C4-2B (cell line): ENCODE measurements at regions not wholly inside any gene's neighbourhood (a gene's known extent, or its start where the extent isn't known, plus 50 kb on each side); places are given as distances from the start of the nearest gene placed in this dataset.

Source experiments
- H3K27ac ChIP-seq: fragments of 450-650 bp; 2 replicates; pipeline ENCODE4 v1.5.1; 2017
- ZFX ChIP-seq: fragments of 450-650 bp; IDR thresholded peaks from 2 replicates; pipeline ENCODE4 v1.6.1; 2017
- TF ChIP-seq, protein P1 (sequence below): fragments of 450-650 bp; conservative IDR thresholded peaks from 2 replicates; pipeline ENCODE4 v1.5.1; 2017; ENCODE audit warnings: mild to moderate bottlenecking

GRCh38 chr10:59007307-59008025 is 169.0 kb upstream of the PHYHIPL start:
- no peak overlapping the region for H3K27ac ChIP-seq
- no peak for TF ChIP-seq ZFX
- TF ChIP-seq, protein P1, sequence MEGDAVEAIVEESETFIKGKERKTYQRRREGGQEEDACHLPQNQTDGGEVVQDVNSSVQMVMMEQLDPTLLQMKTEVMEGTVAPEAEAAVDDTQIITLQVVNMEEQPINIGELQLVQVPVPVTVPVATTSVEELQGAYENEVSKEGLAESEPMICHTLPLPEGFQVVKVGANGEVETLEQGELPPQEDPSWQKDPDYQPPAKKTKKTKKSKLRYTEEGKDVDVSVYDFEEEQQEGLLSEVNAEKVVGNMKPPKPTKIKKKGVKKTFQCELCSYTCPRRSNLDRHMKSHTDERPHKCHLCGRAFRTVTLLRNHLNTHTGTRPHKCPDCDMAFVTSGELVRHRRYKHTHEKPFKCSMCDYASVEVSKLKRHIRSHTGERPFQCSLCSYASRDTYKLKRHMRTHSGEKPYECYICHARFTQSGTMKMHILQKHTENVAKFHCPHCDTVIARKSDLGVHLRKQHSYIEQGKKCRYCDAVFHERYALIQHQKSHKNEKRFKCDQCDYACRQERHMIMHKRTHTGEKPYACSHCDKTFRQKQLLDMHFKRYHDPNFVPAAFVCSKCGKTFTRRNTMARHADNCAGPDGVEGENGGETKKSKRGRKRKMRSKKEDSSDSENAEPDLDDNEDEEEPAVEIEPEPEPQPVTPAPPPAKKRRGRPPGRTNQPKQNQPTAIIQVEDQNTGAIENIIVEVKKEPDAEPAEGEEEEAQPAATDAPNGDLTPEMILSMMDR = no peak

GRCh38 chr10:59008452-59008851 is 168.0 kb upstream of the PHYHIPL start:
- TF ChIP-seq, protein P1 = no peak
- no peak for TF ChIP-seq ZFX

DNA sequence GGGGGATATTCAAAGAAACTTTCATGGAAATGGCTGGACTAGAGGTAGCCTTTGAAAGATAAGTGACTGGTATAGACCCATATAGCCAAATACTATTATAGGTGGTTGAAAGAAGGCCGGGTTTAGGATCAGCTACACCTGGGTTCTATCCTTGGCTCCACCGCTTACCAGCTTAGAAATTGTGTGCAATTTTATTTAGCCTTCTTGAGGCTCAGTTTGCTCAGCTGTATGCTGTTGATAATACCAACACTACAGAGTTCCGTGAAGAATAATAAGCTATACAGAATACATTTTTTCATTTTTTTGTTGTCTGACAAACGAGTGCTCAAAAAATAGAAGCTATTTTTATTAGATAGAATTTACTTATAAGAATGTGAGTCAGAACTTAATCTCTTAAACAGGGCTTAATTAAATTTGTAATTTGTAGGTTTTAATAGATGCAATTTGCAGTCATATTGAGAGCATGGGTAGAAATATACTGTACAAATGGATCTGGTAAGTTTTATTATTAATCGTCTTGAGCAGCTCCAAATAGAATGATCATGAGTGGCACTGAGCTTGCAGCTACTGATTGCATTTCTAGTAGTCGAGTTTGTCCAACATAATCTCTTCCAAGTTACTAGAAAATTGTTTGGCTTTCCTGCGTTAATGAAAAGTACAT is 164.3 kb upstream of the PHYHIPL start:
- no peak overlapping the region for H3K27ac ChIP-seq
- TF ChIP-seq, protein P1 = no peak
- no peak for TF ChIP-seq ZFX

More at GRCh38 chr10:59008452-59008851, 168.0 kb upstream of the PHYHIPL start:
- H3K27ac ChIP-seq = no peak overlapping the region

GRCh38 chr10:59012839-59013238 is 163.6 kb upstream of the PHYHIPL start:
- no peak overlapping the region for H3K27ac ChIP-seq
- TF ChIP-seq, protein P1 = no peak
- TF ChIP-seq ZFX = no peak

DNA sequence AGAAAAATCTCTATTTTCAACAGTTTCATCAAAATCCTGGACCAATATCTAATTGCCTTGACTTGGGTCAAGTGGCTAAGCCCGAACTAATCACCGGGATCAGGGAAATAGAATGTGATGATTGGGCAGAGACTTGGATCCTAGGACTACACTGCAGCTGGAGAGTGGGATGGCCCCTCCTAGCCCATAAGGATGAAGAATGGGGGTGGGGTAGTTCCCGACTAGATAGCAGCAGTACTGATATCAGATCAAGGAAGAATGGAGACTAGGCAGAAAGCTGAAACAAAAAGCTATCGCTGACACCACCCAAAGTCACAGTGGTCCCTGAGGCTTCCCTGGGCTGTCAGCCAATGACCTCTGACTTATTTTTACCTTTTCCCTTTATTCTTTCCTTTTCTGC is 160.4 kb upstream of the PHYHIPL start:
- H3K27ac ChIP-seq = no peak overlapping the region
- TF ChIP-seq, protein P1 = no peak
- TF ChIP-seq ZFX = no peak

DNA sequence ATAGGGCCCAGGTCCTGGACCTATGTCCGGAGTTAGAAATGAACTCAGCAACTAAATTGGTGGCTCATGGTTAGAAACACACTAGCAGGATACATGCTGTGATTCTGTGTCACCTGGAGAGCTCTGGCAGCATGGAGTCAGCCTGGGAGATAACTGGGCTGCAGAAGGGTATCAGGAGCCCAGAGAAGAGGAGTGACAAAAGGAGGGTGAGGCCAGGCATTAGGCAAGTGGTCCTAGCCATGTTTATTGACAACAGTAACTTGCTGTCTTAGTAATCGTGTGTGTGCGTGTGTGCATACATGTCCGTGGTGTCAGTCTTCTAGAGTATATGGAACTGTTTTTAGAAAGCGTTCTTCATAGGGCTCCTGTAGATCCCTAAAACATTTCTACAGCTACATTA is 157.5 kb upstream of the PHYHIPL start:
- no peak for TF ChIP-seq ZFX
- TF ChIP-seq, protein P1 = no peak
- no peak overlapping the region for H3K27ac ChIP-seq

- no peak overlapping the region for H3K27ac ChIP-seq
- TF ChIP-seq, protein P1 = no peak
- TF ChIP-seq ZFX = no peak
Measured at GRCh38 chr10:59019603-59020002, 156.8 kb upstream of the PHYHIPL start.
